Stimulated activated CD8-positive, alpha-beta memory T cell treated with anti-CD3 and anti-CD28 coated beads, Interleukin-7, amount 100 ng/mL, for 24 hours (primary cell): ENCODE measurements at regions not wholly inside any gene's neighbourhood (a gene's known extent, or its start where the extent isn't known, plus 50 kb on each side); places are given as distances from the start of the nearest gene placed in this dataset.

Experiments
- DNase-seq: peaks from one replicate; pipeline ENCODE4 v3.0.0-alpha.2; 2020; ENCODE audit warnings: low read depth

- no peak for DNase-seq
Observed at GRCh38 chr7:155887174-155887525, 74.9 kb upstream of the SHH start.

GRCh38 chr7:155886391-155887173 lies 74.3 kb upstream of the SHH start:
- no peak for DNase-seq

GRCh38 chr7:155885167-155886155 lies 73.2 kb upstream of the SHH start:
- DNase-seq: no peak

- DNase-seq: no peak
Observed at GRCh38 chr7:155884225-155885166, 72.2 kb upstream of the SHH start.

- no peak for DNase-seq
Observed at GRCh38 chr7:155883491-155884224, 71.4 kb upstream of the SHH start.

GRCh38 chr7:155882596-155882995 lies 70.3 kb upstream of the SHH start:
- no peak for DNase-seq

GRCh38 chr7:155881471-155882350 lies 69.4 kb upstream of the SHH start:
- DNase-seq: no peak

GRCh38 chr7:155880721-155881120 lies 68.5 kb upstream of the SHH start:
- no peak for DNase-seq

- DNase-seq: no peak
Observed at GRCh38 chr7:155879592-155879991, 67.3 kb upstream of the SHH start.

- DNase-seq: no peak
Observed at GRCh38 chr7:155878674-155879073, 66.4 kb upstream of the SHH start.

GRCh38 chr7:155878250-155878649 lies 66.0 kb upstream of the SHH start:
- DNase-seq: no peak

- no peak for DNase-seq
Observed at GRCh38 chr7:155877167-155877566, 64.9 kb upstream of the SHH start.

GRCh38 chr7:155874411-155874810 lies 62.1 kb upstream of the SHH start:
- DNase-seq: no peak

- DNase-seq: no peak
Observed at GRCh38 chr7:155874010-155874409, 61.7 kb upstream of the SHH start.

- no peak for DNase-seq
Observed at GRCh38 chr7:155872678-155873369, 60.6 kb upstream of the SHH start.

GRCh38 chr7:155871211-155871610 lies 58.9 kb upstream of the SHH start:
- DNase-seq: no peak

GRCh38 chr7:155870334-155871180 lies 58.3 kb upstream of the SHH start:
- DNase-seq: no peak

GRCh38 chr7:155869784-155870076 lies 57.5 kb upstream of the SHH start:
- DNase-seq: no peak
